Right forelimb (tissue), 1 donor: ENCODE measurements at regions not wholly inside any gene's neighbourhood (a gene's known extent, or its start where the extent isn't known, plus 50 kb on each side); places are given as distances from the start of the nearest gene placed in this dataset.
"Not testable (repeated sequence)": the region's sequence is repeated elsewhere in the genome, so short reads cannot be mapped to it uniquely, and the experiment has no call there.

Experiments
- DNase-seq: peaks from one replicate; pipeline ENCODE4 v3.0.0-alpha.2; 2018

DNA sequence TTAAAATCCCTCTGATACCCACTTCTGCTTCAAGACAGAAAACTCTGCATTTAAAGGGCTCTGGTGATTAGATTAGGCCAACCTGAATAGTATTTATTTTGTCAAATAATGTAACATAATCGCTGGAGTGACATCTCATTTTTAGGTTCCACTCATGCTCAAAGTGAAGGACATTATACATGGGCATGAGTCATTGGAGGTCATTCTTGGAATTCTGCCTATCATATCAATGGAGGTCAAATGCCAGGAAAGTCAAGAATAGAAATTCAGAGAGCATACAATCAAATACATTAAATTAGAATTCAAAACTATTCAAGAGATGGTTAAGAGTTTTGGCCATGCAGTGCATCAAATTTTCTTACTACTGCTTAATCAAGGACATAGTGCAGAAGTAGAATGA, 50.8 kb upstream of the PRSS1 start:
- DNase-seq = no peak

GRCh38 chr7:142697270-142697669, 52.0 kb upstream of the PRSS1 start:
- no peak for DNase-seq

DNA sequence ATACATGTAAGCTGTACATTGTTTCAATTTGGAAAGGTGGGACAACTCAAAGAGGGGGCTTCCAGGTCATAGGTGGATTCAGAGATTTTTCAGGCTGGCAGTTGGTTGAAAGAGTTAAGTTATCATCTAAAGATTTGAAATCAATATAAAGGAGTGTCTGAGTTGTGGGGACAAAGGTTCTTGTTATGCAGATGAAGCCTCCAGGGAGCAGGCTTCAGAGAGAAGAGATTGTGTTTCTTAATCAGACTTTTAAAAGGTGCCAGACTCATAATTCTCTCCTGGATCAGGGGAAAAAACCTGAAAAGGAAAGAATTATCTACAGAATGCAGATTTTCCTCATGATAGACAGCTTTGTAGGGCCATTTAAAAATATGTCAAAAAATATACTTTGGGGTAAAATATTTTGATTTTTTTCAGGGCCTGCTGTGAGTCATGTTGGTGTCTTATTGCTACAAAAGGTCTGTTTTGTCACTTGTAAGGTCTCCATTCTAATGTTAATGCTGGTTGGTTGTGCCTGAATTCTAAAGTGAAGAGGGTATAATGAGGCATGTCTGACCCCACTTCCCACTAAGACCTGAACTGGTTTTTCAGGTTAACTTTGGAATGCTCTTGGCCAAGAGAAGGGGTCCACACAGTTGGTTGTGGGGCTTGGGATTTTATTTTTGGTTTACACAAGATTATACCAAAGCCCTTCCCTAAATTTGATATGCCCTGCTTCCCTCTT, 52.7 kb upstream of the PRSS1 start:
- no peak for DNase-seq

GRCh38 chr7:142693911-142694310, 55.4 kb upstream of the PRSS1 start:
- no peak for DNase-seq

DNA sequence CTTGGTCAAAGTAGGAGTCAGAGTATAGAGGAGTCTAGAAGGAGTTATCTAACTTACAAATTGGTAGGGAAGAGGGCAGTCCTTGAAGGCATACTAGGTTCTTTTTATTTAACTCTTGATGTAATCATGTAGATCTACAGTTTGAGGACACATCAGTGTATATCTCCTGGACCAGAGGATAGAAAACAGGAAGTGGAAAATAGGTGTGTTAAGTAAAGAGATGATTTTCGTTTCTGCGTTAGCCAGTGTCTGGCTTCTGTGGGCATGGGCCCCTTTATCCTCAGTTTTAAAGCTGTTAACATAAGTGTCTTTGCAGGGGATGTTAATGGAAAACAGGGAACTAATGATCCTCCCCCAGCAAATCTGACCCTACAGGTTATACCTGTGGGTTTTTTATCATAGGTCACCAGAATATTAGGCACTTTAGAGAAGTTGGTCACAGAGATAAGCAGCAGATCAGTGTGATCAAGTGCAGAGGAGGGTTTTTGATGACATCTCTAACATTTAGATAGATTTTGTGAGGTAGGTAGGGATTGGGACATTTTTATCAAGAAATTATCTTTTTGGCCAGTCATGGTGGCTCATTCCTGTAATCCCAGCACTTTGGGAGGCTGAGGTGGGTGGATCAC, 58.6 kb upstream of the PRSS1 start:
- DNase-seq = no peak

- DNase-seq = no peak
Observed at GRCh38 chr7:142689439-142690120, 59.7 kb upstream of the PRSS1 start.

GRCh38 chr7:142685877-142686508, 63.3 kb upstream of the PRSS1 start:
- DNase-seq = no peak

- no peak for DNase-seq
Observed at GRCh38 chr7:142681314-142682092, 67.8 kb upstream of the PRSS1 start.

- no peak for DNase-seq
Observed at GRCh38 chr7:142671506-142671905, 77.8 kb upstream of the PRSS1 start.

- DNase-seq = no peak
Observed at GRCh38 chr7:142670511-142670910, 78.8 kb upstream of the PRSS1 start.

- DNase-seq = no peak
Observed at GRCh38 chr7:142669074-142669654, 80.1 kb upstream of the PRSS1 start.

DNA sequence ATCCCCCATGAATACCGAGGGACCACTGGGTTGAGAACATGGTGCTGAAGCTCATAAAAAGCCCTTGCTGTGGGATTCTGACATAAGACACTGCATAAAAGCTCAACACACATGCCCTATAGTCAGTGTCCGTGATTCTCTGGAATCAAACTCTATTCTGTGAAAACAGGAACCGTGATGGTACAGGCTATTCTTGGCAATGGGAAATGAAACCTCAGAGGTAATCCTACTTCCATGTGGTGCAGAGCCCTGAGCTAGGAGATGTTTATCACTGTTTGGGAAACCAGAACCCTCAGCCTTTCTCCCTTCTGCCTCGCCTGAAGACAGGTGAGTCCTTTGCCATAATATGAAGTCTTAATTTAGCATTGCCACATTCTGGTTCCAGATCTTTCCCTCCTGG, 80.8 kb upstream of the PRSS1 start:
- DNase-seq = no peak

DNA sequence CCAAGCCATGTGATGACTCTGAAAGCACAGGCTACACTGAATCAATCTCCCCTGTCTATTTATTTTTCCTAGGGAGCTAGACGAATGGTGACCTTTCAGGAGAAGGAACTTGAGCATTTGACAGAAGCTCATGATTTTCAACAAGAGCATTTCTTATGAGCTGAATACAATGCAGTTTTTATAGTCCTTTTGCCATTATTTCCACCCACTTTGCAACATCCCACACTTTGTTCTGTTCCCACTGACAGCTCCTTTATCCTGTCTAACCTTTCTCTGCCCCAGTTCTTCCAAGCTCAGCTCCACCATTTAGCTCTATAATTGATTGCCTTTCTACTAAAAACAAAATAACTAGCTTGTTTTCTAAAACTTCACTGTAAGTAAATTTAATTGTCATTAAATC, 91.9 kb upstream of the PRSS1 start:
- DNase-seq = no peak

GRCh38 chr7:142654398-142654797, 94.9 kb upstream of the PRSS1 start:
- no peak for DNase-seq

DNA sequence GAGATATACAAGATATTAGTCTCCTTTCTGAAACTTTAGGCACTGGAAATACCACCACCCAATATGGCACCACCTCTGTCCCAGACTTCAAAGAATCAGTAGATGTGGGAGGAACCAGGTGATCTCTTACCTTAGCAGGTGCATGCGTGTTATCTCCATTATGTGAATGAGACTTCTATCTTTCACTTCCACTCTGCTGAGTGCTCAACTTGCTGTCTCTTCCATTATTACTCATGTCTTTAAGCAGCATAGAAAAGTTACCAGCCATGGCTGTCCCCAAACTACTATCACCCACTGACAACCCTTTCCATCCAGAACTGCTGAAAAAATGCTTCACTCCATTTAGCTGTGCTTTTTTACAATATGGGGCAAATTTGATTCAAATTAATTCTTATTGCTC, 101.5 kb upstream of the PRSS1 start:
- DNase-seq = no peak

DNA sequence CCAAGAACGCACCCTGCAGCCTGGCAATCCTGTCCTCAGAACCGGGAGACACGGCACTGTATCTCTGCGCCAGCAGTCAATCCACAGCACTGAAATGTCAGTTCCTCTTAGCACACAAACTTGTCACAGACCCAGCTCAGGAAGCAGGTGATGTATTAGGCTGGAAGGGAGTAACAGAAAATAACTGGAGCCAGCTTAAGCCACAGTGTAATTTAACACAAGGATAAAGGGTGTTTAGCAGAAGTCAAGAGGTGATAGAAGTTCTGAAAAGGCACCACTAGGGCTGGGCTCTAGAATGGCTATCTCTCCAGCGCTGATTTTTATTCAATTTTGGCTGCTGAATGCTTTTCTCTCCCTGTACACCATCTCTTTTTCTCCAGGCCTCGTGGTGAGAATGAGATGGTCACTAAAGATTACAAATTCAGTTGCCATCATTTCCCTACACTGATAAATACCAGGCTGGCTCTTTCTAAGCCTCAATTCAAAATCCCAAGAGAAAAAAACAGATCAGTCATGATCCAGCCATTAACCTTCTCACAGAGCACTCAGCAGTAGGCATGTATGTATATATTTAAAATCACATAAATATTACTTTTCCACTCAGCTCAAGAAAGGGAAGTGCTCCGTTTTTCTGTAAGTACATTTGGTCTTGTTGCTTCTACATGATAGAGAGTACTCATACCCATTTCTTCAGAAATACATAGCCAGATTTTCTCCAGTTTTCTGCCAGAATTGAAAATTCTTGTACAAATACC, 102.7 kb upstream of the PRSS1 start:
- DNase-seq = no peak

- DNase-seq = no peak
Observed at GRCh38 chr7:142645777-142646176, 103.5 kb upstream of the PRSS1 start.

GRCh38 chr7:142642316-142642715, 107.0 kb upstream of the PRSS1 start:
- DNase-seq = no peak

DNA sequence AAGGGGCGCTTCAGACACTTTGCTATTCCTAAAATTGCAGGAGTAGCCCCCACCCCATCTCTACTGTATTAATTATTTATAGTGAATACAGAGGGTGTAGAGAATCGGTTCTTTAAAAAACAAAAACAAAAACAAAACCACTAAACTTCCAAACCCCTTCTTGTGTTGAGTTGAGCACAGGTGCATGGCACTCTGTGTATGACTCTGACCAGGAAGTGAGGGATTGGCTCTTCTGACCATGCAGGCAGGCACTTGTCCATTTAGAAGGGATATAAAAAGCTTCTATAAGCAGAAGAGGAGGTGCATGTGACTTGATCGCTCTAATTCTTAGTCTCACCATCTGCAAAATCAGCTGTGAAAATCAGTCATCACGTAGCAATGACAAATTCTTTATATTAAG, 108.0 kb upstream of the PRSS1 start:
- DNase-seq = not testable (repeated sequence)

DNA sequence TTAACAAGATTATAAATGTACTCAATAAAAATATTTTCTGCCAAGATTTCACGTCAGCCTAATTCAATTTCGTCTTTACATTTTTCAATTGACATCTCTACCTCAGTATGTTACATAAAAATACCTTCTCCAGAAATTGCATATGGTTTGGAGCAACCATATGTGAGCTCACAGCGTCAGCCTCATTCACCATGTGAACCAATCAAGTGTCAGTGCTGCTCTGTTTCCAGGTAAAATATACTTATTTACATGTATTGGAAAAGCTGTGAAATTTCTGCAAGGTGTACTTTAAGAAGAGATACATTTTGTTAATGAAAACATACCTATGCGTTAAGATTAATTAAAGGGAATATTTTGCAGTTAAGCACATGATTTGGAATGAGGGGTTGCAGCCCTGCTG, 110.7 kb upstream of the PRSS1 start:
- DNase-seq = no peak

DNA sequence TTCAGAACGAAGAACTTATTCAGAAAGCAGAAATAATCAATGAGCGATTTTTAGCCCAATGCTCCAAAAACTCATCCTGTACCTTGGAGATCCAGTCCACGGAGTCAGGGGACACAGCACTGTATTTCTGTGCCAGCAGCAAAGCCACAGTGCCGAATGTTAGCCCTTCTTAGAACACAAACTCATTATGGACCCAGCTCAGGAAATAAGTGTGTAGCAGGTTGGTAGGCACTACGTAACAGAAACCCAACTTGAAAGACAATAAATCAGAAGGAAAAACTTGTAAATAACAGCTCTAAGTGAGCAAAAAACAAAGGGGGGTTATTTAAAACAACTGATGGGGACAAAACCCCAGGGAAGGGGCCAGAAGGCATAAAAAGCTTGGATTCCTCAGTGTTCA, 112.0 kb upstream of the PRSS1 start:
- DNase-seq = no peak

- no peak for DNase-seq
Observed at GRCh38 chr7:142636751-142637150, 112.5 kb upstream of the PRSS1 start.
